NCI-H1417 (cell line): ENCODE measurements at regions not wholly inside any gene's neighbourhood (a gene's known extent, or its start where the extent isn't known, plus 50 kb on each side); places are given as distances from the start of the nearest gene placed in this dataset.
A peak's percentile ranks its signal among the peaks of the same experiment; 100 is the strongest.
"Not testable (repeated sequence)": the region's sequence is repeated elsewhere in the genome, so short reads cannot be mapped to it uniquely, and the experiment has no call there.

Source experiments
- DNase-seq, 3 experiments: peaks; one replicate each; lab custom pipeline; 2025; lab: John Stamatoyannopoulos, UW

- DNase-seq, result not testable (repeated sequence)
These were observed 51.7 kb downstream of the PPIAL4C start for GRCh38 chr1:149635290-149635899.

- DNase-seq, result peak; percentile 89 to 96 (median 90)
These were observed 52.9 kb downstream of the PPIAL4C start for GRCh38 chr1:149636286-149637122.

- not testable (repeated sequence) for DNase-seq
These were observed 54.8 kb downstream of the PPIAL4C start for GRCh38 chr1:149638481-149638880.

- DNase-seq, result not testable (repeated sequence)
These were observed 55.4 kb downstream of the PPIAL4C start for GRCh38 chr1:149638901-149639658.

- not testable (repeated sequence) for DNase-seq
These were observed 57.5 kb downstream of the PPIAL4C start for GRCh38 chr1:149641179-149641578.

- DNase-seq, result not testable (repeated sequence)
These were observed 61.2 kb downstream of the PPIAL4C start for GRCh38 chr1:149644818-149645217.

- DNase-seq, result not testable (repeated sequence)
These were observed 62.8 kb downstream of the PPIAL4C start for GRCh38 chr1:149646360-149647017.

- not testable (repeated sequence) for DNase-seq
These were observed 63.3 kb downstream of the PPIAL4C start for GRCh38 chr1:149647018-149647373.

- not testable (repeated sequence) for DNase-seq
These were observed 74.1 kb downstream of the PPIAL4C start for GRCh38 chr1:149657750-149658149.

GRCh38 chr1:149658175-149658574, 74.5 kb downstream of the PPIAL4C start:
- DNase-seq, result not testable (repeated sequence)

- not testable (repeated sequence) for DNase-seq
These were observed 81.0 kb downstream of the PPIAL4C start for GRCh38 chr1:149664624-149665023.

- not testable (repeated sequence) for DNase-seq
These were observed 81.4 kb downstream of the PPIAL4C start for GRCh38 chr1:149665033-149665432.

GRCh38 chr1:149665528-149665927, 81.9 kb downstream of the PPIAL4C start:
- DNase-seq, result not testable (repeated sequence)

GRCh38 chr1:149673231-149673909, 89.7 kb downstream of the PPIAL4C start:
- not testable (repeated sequence) for DNase-seq

- DNase-seq, result not testable (repeated sequence)
These were observed 91.3 kb downstream of the PPIAL4C start for GRCh38 chr1:149674921-149675320.

GRCh38 chr1:149677359-149677758, 93.7 kb downstream of the PPIAL4C start:
- not testable (repeated sequence) for DNase-seq

GRCh38 chr1:149686593-149687238, 95.8 kb upstream of the FCGR1A start:
- DNase-seq, result not testable (repeated sequence)

GRCh38 chr1:149691399-149691798, 91.1 kb upstream of the FCGR1A start:
- DNase-seq, result not testable (repeated sequence)

- not testable (repeated sequence) for DNase-seq
These were observed 89.5 kb upstream of the FCGR1A start for GRCh38 chr1:149692804-149693539.

GRCh38 chr1:149695066-149695465, 87.4 kb upstream of the FCGR1A start:
- not testable (repeated sequence) for DNase-seq
